Prostate gland (tissue), 2 donors: ENCODE measurements at regions not wholly inside any gene's neighbourhood (a gene's known extent, or its start where the extent isn't known, plus 50 kb on each side); places are given as distances from the start of the nearest gene placed in this dataset.

Experiments used
- CTCF ChIP-seq, 4 experiments: fragments of 200-600 bp in 2 of 4; fragments of 450-650 bp in 2 of 4; sonication (generic) in 2 of 4; IDR thresholded peaks; 1 replicate in 3 of 4; 2 replicates in 1 of 4; pipeline ENCODE4 v1.5.1; 2016 to 2019; ENCODE audit warnings: antibody characterized with exemption in 4 of 4, mild to moderate bottlenecking in 2 of 4, moderate library complexity in 2 of 4
- POLR2A ChIP-seq: fragments of 450-650 bp; IDR thresholded peaks from one replicate; pipeline ENCODE4 v1.6.1; 2016; ENCODE audit warnings: antibody characterized with exemption, mild to moderate bottlenecking

GRCh38 chr3:8253201-8253600, 248.4 kb upstream of the LMCD1 start:
- no peak for TF ChIP-seq CTCF (IDR thresholded peaks at IDR 0.05)
- no peak for TF ChIP-seq POLR2A
